ENCODE measurements at regions not wholly inside any gene's neighbourhood (a gene's known extent, or its start where the extent isn't known, plus 50 kb on each side); places are given as distances from the start of the nearest gene placed in this dataset.

DNA sequence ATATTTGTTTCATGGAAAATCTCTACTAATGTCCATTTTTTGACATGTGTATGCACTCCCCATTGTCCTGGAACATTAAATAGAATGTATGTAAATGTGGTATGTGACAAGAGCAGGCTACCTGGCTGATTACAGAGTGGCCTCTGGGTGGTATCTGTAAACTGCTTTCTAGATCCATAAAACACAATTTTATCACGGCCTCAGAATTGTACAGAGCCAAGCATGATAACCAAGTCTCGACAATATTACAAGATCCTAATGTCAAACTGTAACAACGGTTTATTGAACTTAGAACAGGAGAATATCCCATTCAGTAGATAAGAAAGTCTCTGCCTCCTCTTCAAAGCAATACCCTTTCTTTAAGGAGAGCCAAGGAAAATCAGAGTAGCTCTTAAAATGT lies 212.4 kb downstream of the PCDH7 start:
- no peak overlapping the region for H3K27ac ChIP-seq
- no peak overlapping the region for H2AFZ ChIP-seq
- H3K9me3 ChIP-seq (ENCODE audit: low read depth): no peaks in the 10 kb centered on the region
- no peak for DNase-seq (ENCODE audit: low spot score)
- H3K4me3 ChIP-seq: no peak overlapping the region
- no peak overlapping the region for H3K4me2 ChIP-seq
- no peaks in the 10 kb centered on the region for H3K36me3 ChIP-seq (replicated peaks; ENCODE audit: insufficient read depth, low read depth)
- H3K79me2 ChIP-seq: no peaks in the 10 kb centered on the region
- TF ChIP-seq, protein P1, sequence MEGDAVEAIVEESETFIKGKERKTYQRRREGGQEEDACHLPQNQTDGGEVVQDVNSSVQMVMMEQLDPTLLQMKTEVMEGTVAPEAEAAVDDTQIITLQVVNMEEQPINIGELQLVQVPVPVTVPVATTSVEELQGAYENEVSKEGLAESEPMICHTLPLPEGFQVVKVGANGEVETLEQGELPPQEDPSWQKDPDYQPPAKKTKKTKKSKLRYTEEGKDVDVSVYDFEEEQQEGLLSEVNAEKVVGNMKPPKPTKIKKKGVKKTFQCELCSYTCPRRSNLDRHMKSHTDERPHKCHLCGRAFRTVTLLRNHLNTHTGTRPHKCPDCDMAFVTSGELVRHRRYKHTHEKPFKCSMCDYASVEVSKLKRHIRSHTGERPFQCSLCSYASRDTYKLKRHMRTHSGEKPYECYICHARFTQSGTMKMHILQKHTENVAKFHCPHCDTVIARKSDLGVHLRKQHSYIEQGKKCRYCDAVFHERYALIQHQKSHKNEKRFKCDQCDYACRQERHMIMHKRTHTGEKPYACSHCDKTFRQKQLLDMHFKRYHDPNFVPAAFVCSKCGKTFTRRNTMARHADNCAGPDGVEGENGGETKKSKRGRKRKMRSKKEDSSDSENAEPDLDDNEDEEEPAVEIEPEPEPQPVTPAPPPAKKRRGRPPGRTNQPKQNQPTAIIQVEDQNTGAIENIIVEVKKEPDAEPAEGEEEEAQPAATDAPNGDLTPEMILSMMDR (IDR thresholded peaks at IDR 0.05; ENCODE audit: poor library complexity): no peak
- TF ChIP-seq EZH2 (IDR thresholded peaks at IDR 0.05; ENCODE audit: borderline replicate concordance) (no peak), EZH2phosphoT487 (IDR thresholded peaks at IDR 0.05; ENCODE audit: low read depth, severe bottlenecking, unreplicated experiment) (no peak)
- no peaks in the 10 kb centered on the region for H3K4me1 ChIP-seq (ENCODE audit: insufficient read depth)
- WGBS (ENCODE audit: low lambda C conversion rate, missing lambda C conversion rate): 29% methylated on average over 3 of the region's 3 CpGs
- no peaks in the 10 kb centered on the region for H3K27me3 ChIP-seq
- H4K20me1 ChIP-seq (ENCODE audit: insufficient read depth, poor library complexity, severe bottlenecking): no peaks in the 10 kb centered on the region
- H3K9me2 ChIP-seq (replicated peaks; ENCODE audit: insufficient read depth): no peaks in the 10 kb centered on the region

DNA sequence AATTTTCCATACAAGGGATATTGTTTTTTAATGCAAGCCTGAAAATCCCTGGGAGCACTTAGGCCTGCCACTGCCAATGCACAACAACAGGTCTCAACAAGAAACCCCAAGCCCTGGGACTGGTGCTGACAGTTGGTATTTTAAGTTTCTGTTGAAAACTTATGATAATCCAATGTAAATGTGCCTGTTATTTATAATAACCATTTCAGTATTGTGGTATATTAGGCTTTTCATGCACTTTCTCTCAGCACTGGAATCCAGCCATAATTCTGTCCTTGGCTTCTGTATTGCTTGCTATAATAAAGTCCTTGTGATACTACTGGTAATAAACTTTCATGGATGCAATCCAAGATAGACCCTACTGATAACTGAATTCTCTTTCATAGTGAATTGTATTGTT lies 218.9 kb downstream of the PCDH7 start:
- TF ChIP-seq, protein P1 (IDR thresholded peaks at IDR 0.05; ENCODE audit: poor library complexity): no peak
- Histone ChIP-seq H3K9me2 (replicated peaks; ENCODE audit: insufficient read depth) (no peaks in the 10 kb centered on the region), H3K27me3 (no peaks in the 10 kb centered on the region), H3K79me2 (no peaks in the 10 kb centered on the region), H3K4me1 (ENCODE audit: insufficient read depth) (no peaks in the 10 kb centered on the region), H2AFZ (no peak overlapping the region), H3K4me3 (no peak overlapping the region), H3K4me2 (no peak overlapping the region), H3K27ac (no peak overlapping the region), H3K36me3 (replicated peaks; ENCODE audit: insufficient read depth, low read depth) (no peaks in the 10 kb centered on the region), H4K20me1 (ENCODE audit: insufficient read depth, poor library complexity, severe bottlenecking) (no peaks in the 10 kb centered on the region), H3K9me3 (ENCODE audit: low read depth) (no peaks in the 10 kb centered on the region)
- no peak for DNase-seq (ENCODE audit: low spot score)

DNA sequence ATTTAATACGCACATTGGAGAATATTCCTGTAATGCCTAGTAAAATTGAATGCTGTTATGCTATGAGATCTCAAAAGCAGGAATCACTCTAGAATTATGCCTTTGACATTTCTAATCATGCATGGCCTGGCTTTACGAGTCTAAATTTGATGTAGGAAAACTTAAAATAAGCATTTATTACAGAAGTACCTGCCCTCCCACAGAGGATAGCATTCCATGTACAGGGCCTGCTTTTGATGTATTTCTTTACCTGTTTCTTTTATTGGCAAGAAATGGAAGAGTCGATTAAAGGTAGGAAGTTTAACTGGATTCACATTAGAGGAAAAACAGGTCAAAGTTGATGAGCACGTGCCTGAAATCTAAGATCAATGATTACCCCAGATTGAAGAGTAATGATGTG lies 219.5 kb downstream of the PCDH7 start:
- Histone ChIP-seq H3K9me2 (replicated peaks; ENCODE audit: insufficient read depth) (no peaks in the 10 kb centered on the region), H3K27me3 (no peaks in the 10 kb centered on the region), H3K4me2 (no peak overlapping the region), H4K20me1 (ENCODE audit: insufficient read depth, poor library complexity, severe bottlenecking) (no peaks in the 10 kb centered on the region), H3K9me3 (ENCODE audit: low read depth) (no peaks in the 10 kb centered on the region), H2AFZ (no peak overlapping the region), H3K27ac (no peak overlapping the region), H3K36me3 (replicated peaks; ENCODE audit: insufficient read depth, low read depth) (no peaks in the 10 kb centered on the region), H3K4me1 (ENCODE audit: insufficient read depth) (no peaks in the 10 kb centered on the region), H3K79me2 (no peaks in the 10 kb centered on the region), H3K4me3 (no peak overlapping the region)
- TF ChIP-seq EZH2 (IDR thresholded peaks at IDR 0.05; ENCODE audit: borderline replicate concordance) (no peak), EZH2phosphoT487 (IDR thresholded peaks at IDR 0.05; ENCODE audit: low read depth, severe bottlenecking, unreplicated experiment) (no peak)
- TF ChIP-seq, protein P1 (IDR thresholded peaks at IDR 0.05; ENCODE audit: poor library complexity): no peak
- 78% methylated on average over 4 of the region's 4 CpGs for WGBS (ENCODE audit: low lambda C conversion rate, missing lambda C conversion rate)
- DNase-seq (ENCODE audit: low spot score): no peak

DNA sequence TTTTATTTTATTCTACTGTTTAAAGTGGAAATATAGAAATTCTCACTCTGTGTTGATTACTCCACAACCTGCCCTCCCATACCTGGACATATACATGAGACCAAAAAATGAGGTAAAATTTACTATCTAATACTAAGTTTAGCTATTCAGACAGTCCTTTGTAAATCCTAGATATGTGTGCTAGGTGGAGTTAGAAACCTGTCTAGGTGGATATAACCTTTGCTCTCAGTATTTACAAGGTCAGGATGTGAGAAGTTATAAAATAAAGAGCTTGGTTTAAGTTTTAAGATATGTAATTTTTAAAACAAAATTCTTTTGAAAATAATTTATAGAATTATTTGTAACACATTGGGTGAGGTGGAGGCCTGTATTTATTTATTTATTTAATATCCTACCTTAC lies 221.5 kb downstream of the PCDH7 start:
- Histone ChIP-seq H3K9me3 (ENCODE audit: low read depth) (no peaks in the 10 kb centered on the region), H3K27me3 (no peaks in the 10 kb centered on the region), H3K4me1 (ENCODE audit: insufficient read depth) (peaks cover 8% of the 10 kb centered on the region), H3K9me2 (replicated peaks; ENCODE audit: insufficient read depth) (no peaks in the 10 kb centered on the region), H2AFZ (no peak overlapping the region), H3K36me3 (replicated peaks; ENCODE audit: insufficient read depth, low read depth) (no peaks in the 10 kb centered on the region), H3K79me2 (no peaks in the 10 kb centered on the region), H4K20me1 (ENCODE audit: insufficient read depth, poor library complexity, severe bottlenecking) (no peaks in the 10 kb centered on the region), H3K4me2 (no peak overlapping the region), H3K27ac (no peak overlapping the region), H3K4me3 (no peak overlapping the region)
- no peak for TF ChIP-seq EZH2 (IDR thresholded peaks at IDR 0.05; ENCODE audit: borderline replicate concordance)
- TF ChIP-seq, protein P1 (IDR thresholded peaks at IDR 0.05; ENCODE audit: poor library complexity): no peak
- TF ChIP-seq EZH2phosphoT487 (IDR thresholded peaks at IDR 0.05; ENCODE audit: low read depth, severe bottlenecking, unreplicated experiment): no peak
- no peak for DNase-seq (ENCODE audit: low spot score)
